Posterior cingulate gyrus (tissue), 11 donors: ENCODE measurements at regions not wholly inside any gene's neighbourhood (a gene's known extent, or its start where the extent isn't known, plus 50 kb on each side); places are given as distances from the start of the nearest gene placed in this dataset.
"Not testable (repeated sequence)": the region's sequence is repeated elsewhere in the genome, so short reads cannot be mapped to it uniquely, and the experiment has no call there.

Experiments
- DNase-seq, 10 donors: peaks; one replicate each; pipeline versions ENCODE4 v3.0.0 to v3.0.0-alpha.2; 2020 to 2021; ENCODE audit warnings: mixed read lengths in 3 of 10
- intact Hi-C: fragments of 100-400 bp; cut with DNase I; formaldehyde crosslinking; loops from one replicate; pipeline ENCODE4 v1.15.1; 2023

DNA sequence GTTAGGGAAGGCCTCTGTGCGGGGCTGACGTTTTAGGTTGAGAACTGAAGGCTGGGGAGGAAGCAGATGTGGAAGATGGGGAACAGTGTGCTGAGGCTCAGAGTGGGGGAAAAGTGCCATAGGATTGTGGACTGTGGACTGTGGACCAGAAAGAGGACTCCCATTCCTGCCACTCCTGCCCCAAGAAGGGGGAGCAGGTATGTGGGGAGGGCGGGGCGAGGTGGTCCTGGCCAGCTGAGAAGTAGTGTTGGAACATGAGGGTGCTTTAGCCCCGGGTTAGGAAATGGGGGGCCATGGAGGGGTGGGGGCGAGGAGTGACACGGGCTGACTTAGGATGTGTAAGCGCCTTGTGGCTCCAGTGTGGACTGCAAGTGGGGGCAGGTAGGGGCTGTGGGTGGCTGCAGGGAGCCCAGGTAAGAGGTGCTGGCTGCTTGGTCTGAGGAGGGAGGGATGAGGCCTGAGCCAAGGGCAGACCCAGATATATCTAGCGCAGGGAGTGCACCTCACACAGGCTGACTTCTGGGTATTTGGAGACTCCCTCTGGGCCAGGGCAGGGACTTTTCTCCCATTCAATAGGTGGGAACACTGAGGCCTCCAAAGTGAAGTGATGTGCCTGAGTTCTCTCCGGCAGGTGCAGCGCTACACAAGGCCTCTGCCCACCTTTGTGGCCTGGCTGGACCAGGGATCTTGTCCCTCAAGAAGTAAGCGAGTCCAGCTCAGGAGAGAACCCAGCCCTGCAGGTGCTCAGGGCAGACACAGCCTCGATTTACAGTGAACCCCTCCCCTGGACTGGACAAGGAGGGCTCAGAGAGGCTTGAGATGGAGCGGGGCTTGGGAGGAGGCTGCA, 76.6 kb upstream of the TOX2 start:
- intact Hi-C loops, result no loop called here
- peak in 1 of 10 donors; percentile 71 for DNase-seq

DNA sequence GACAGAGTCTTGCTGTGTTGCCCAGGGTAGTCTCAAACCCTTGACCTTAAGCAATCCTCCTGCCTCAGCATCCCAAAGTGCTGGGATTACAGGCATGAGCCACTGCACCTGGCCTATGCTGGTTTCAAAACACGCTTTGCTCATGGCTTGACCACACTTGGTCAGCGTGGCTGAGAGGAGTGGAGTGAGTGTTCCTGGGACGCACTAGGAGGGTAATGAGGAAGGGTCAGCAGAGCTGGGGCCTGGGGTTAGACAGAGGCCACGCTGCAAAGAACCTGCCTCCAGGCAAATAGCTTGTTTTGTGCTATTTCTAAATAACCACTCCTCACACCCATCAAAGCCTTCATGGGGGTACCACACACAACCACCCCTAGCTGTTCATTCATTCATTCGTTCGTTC, 77.9 kb upstream of the TOX2 start:
- DNase-seq, result no peak
- intact Hi-C loops, result no loop called here

DNA sequence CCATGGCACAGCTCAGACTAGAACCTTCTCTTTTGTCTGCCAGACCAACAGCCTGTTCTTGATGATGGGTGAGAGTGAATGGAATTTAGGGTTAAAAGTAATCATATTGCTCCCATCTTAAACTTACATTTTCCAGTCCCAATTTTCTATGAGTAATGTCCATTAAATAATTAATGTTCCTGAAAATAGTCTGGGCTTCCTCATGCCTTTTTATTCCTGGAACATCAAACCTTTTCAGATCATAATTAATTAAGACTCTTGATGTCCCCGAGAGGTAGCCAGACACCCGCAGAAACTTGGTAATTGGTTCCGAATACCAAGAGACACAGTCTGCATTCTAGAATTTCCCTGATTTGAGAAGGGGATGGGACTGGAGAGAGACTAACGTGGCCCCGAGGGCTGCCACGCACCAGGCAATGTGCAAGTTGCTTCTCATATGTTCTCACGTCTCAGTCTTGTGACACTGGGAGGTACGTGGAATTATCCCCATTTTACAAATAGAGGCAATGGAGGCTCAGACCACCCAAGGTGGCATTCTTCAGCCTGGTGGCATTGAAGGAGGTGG, 78.6 kb upstream of the TOX2 start:
- intact Hi-C loops, result no loop called here
- no peak for DNase-seq

DNA sequence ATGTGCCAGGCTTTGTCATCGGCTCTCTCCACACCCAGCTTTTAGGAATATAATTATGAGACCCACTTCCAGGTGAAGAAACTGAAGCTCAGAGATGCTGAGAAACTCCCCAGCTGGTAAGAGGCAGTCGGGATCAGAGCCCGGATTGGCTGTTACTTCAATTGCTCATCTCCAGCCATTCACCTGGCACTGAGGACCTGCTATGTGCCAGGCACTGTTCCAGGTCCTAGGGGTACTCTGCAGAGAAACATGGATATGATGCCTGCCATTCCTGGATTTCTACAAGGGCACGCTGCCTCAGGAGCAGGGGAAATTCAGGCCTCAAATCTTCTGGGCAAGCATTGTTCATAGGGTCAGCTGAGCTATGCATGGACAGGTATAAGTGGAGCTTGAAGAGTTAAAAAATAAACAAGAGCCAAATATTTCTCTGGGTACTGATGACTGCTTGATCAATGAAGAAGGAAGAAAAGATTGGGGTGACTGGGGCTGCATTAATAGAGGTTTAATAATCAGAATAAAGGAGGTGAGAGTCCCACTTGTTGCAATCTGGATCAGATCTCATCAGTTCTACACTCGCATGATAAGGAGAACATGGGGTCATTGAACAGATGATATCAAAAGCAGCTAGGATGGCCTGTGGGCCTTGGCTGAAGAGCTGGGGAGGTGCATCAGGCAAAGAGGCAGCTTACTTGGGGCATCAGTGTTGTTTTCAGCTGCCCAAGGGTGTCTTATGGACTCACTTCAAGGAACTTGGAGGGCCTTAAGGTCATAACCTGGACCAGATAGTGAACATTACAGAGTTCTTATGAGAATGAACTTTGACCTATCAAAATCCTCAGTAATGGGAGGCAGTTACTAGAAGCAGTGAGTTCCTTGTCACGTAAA, 80.9 kb upstream of the TOX2 start:
- peak in 1 of 10 donors; percentile 31 for DNase-seq
- intact Hi-C loops, result no loop called here

DNA sequence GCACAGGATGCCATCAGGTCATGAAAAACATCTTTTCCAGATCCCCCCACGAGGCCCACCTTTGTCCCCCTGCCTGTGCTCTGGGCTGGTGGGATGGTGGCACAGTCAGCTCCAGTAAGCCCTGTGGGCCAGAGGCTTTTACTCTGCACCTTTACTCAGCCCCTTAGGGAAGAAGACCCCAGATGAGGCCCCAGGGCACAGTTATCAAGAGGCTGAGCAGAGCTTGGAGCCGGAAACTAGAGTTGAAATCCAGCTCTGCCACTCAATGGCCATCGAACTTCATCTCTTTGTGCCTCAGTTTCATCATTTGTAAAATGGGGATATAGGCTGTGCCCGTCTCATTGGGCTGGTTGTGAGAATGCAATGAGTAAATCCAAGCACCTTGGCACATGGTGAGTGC, 81.7 kb upstream of the TOX2 start:
- no peak for DNase-seq
- intact Hi-C loops, result no loop called here

DNA sequence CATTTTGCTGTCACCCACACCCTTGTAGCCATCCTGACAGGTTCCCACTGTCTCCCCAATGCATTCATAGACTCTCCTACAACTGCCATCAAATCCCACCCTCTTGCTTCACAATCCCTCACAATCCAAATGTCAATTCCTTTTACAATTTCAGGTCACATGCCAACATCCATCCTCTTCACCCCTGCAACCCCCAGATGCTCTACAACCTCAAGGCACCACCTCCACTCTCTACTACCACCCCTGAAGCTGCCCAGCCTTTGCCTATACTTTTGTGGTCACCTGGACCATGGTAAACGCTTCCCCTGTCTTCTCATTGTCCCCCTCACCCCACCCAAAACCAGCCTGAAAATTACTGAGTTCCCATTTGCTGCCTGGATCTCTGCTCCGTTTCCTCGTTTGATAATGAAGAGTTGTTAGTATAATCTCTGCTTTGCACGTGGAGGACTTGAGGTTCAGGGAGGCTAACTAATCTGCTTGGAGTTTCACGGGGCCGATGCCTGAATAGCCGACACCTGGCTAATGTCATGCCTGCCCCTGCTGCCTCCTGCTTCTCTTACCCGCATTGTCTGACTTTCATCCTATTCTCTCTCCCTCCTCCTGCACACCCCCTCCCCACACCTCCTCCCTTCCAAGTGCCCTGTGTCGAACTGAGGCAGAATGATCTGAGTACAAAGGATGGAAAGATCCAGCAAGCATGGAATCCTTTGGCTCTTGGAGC, 82.4 kb upstream of the TOX2 start:
- no peak for DNase-seq
- intact Hi-C loops, result no loop called here

DNA sequence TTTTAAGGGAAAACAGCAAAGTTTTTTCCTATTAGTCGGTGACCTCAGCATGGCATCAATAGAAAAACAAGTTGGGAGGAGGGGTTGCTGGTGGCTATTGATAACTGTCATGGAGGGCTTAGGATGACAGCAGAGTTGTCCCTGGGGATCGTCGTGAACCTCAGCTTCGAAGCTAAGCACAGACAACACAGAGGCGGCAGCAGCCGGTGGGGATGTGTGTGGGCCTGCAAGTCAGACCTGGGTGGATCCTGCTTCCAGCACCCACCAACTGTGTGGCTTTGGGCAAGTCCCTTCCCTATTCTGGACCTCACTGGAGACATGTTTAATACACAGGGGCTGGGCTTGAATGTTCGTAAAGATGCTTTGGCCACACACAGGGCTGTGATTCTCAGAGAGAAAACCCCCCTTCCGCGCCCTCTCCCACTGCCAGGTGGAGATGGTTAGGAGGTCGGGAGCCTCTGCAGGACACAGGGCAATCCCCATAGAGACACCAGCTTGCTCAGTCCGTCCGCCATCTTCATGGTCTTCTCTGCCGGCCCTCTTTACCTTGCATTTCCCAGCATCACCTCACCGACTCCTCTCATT, 83.1 kb upstream of the TOX2 start:
- intact Hi-C loops, result no loop called here

DNA sequence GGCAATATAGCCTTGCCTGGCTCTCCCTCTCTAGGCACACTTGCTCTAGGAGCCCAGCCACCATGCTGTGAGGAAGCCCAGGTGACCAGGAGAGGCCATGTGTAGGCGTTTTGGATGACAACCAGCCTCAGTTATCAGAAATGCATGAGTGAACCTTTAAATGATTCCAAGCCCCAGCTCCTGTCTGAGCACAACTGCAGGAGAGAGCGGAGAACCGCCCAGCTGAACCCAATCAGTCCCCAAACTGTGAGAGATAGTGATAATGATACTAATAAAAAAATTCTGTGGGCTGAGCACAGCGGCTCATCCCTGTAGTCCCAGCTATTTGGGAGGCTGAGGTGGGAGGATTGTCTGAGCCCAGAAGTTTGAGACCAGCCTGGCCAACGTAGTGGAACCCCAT, 83.8 kb upstream of the TOX2 start:
- no peak for DNase-seq
- intact Hi-C loops, result no loop called here

More for the DNA sequence above, 83.1 kb upstream of the TOX2 start:
- DNase-seq, result peak in 1 of 10 donors; percentile 58

DNA sequence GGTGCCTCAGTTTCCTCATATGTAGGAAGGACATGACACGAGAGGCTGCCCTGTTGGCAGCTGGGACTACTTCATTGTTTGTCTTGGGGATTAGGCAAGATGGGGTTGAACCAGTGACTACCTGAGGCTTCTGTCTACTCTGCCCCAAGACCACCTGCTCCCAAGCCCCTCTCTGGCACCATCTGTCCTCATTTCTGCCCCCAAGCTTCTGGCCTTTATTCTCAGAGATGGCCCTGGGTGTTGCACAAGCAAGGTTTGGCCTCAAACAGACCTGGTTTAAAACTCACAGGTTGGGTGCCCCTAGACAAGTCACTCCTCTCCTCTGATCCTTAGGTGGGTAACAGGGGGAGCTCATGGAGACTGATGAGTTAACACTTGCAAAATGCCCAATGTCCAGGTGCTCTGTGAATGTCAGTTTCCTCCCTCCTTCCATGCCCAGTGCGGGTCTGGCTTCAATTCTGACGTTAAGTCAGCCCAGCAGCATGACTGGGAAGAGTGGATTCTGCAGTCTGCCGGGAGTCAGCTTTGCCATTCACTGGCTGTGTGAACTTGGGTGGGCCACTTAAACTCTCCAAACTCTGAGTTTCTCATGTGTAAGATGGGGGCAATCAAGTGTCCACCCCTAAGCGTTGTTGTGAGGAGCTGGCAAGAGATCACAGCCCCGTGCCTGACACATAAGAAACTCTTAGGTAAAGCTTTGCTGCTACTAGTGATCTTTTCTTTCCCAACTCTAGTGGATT, 84.5 kb upstream of the TOX2 start:
- no peak for DNase-seq
- intact Hi-C loops, result no loop called here

DNA sequence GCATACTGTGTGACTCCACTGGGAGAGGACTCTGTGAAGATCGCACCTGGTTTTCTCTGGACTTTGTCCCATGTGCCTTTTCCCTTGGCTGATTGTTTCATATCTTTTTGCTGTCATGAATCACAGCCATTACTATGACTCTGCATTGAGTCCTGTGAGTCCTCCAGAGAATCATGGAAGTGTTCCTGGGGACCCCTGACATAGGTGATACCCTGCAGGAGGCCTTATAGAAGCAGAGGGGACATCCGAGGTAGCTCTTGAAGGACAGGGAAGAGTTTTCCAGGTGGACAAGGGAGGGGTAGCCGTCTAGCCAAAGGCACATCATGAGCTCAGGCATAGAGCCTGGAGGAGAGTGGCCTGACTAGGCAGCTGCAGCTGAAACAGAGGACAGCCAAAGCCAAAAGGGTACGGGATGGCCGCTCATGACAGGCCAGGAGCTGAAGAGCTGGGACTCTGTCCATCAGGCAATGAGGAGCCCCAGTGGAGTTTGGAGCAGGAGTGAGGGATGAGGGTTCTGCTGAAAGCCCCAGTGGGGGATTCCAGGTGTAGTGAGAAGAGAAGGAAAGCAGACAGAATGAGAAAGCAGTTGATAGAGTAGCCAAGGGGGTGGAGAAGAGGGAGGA, 86.6 kb upstream of the TOX2 start:
- intact Hi-C loops, result no loop called here
- peak in 1 of 10 donors; percentile 24 for DNase-seq

DNA sequence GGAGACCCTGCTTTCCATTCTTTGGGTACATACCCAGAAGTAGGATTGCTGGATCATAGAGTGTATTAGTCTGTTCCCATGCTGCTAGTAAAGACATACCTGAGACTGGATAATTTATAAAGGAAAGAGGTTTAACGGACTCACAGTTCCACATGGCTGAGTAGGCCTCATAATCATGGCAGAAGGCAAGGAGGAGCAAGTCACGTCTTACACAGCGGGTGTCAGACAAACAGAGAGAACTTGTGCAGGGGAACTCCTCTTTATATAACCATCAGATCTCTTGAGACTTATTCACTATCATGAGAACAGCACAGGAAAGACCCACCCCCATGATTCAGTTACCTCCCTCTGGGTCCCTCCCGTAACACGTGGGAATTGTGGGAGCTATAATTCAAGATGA, 87.7 kb upstream of the TOX2 start:
- intact Hi-C loops, result not testable (repeated sequence)
- DNase-seq, result peak in 1 of 10 donors; percentile 33

DNA sequence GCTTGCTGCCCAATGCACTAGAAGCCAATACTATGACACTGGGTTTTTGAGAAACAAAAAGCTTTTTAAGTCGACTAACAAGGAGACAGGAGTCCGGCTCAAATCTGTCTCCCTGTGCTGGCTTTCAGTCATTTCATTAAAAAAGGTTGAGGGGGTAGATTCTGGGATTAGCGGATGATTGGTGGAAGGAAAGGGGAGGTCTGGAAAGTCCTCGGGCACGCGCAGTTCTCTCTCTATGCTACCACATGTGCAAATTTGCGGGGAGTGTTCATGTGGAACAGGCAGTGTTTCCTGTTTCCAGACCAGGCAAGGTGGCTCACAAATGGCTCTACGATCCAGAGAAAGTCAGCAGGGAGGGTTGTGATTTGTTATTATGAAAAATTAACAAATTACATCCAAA, 89.1 kb upstream of the TOX2 start:
- DNase-seq, result peak in 1 of 10 donors; percentile 29
- intact Hi-C loops, result no loop called here

DNA sequence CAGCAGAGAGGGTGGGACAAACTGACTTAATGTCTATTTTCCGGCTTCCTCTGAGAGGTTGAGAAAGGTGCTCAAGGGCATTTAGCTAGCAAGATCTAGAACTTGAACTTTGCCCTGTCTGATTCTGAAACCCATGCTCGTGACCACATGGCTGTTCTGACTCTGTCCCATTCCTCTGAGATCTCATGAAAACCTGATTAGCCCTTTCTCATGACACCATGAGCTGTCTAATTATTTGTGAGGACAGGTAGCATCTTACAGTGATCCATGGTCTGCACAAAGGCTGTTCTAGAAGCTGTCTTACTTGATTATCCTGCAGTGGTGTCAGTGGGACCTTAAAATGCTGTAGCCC, 89.6 kb upstream of the TOX2 start:
- DNase-seq, result no peak
- intact Hi-C loops, result no loop called here

DNA sequence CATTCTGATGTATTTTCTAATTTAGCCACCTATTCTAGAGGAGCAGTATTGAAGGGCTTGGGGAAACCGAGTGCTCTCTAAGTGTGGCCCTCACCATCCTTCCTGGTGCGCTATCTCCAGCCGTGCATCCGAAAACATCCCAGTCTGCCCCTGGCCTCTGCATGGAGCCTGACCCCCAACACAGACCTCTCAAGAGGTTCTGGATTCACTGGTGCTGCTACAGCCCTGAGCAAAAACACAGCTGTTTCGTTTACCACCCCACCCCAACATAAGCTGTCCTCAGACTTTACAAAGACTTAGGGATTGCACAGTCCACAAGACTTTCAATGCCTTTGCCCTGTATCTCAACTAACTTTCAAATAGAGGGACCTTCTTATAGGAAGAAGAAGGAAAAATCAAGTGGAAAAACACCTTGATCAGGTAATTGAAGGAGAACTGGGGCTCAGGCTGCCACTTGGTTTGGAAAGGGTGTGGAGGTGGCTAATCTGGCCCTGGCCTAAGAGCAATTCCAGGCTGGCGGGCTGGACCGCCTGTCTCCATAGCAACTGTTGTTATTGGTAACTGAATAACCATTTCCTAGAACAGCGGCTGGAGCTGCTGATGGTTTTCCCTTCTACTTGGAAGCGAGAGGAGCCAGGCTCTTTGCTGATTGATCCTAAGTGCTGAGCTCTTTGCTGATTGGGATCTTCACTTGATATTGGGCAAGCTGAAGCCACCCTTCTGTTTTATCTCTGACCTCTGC, 90.2 kb upstream of the TOX2 start:
- peak in 4 of 10 donors; percentile 23 to 86 (median 50) for DNase-seq
- intact Hi-C loops, result no loop called here

DNA sequence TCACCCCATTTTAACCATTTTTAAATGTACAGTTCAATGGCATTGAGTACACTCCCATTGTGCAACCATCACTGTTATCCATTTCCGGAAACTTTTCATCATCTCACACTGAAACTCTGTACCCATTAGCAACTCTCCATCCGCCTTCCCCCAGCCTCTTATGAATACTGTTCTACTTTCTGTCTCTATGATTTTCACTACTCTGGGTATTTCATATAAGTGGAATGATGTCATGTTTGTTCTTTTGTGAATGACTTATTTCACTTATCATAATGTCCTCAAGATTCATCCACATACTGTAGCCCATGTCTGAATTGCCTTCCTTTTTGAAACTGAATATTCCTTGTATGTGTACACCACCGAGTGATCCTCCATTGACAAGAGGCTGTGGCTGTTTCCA, 92.9 kb upstream of the TOX2 start:
- intact Hi-C loops, result no loop called here

DNA sequence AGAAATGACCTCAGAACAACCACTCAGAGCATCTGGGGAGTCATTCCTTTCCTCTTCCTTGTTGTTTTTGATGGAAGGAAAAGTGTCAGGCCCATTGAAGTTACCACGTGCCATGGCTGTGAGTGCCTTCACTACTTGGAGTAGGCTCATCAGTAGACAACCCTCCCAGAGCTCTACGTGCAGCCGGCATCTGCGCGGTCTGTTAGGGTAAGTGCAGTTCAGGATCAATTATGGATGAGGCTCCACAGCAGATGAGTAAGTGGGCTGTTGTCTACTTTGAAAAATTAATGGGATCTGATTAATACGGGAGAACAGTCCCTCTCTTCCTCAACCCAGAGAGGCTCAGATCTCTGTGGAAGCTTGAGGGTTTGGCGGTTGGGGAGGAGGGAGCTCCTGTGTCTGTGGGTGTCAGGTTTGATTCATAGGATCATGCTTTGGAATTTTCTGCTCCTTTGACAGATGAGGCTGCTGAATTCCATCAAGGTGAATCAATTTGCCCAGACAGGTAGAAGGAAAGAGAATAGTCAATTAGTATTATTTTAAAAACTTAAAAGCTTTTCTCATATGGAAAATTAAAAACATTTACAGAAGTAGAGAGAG, 93.8 kb upstream of the TOX2 start:
- intact Hi-C loops, result no loop called here
- DNase-seq, result no peak

More for the DNA sequence above, 92.9 kb upstream of the TOX2 start:
- no peak for DNase-seq

DNA sequence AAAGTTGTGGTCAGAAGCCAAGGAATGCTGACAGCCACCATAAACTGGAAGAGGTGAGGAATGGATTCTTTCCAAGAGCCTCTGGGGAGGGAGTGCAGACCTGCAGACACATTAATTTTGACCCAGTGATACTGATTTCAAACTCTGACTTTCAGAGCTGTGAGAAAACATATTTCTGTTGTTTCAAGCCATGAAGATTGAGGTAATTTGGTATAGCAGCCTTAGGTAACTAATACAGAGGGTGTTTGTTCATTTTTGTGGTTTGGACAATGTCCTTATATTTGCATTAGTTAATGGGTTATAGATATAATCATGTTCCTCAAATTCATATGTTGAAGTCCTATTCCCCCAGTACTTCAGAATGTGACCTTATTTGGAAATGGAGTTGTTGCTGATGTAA, 85.4 kb upstream of the GTSF1L start:
- intact Hi-C loops, result no loop called here
- no peak for DNase-seq

DNA sequence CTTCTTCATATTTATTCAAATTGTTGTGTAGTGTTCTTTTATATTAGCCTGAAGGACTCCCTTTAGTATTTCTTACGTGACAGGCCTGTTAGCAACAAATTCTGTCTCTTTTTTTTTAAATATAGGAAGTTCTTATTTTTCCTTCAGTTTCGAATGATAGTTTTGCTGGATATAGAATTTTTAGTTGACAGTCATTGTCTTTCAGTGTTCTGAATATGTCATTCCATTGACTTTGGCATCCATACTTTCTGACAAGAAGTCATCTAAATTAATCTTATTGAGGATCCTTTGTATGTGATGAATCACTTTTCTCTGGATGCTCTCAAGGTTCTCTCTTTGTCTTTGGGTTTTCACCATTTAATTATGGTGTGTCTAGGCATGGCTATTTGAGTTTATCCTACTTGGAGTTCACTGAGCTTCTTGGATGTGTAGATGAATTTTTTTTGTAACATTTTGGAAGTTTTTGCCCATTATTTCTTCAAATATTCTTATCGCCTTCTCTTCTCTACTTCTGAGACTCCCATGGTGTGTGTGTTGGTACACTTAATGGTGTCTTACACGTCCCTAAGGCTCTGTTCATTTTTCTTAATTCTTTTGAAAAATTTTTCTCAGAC, 82.5 kb upstream of the GTSF1L start:
- DNase-seq, result no peak
- intact Hi-C loops, result no loop called here
